IMR-90 (cell line): ENCODE measurements at regions not wholly inside any gene's neighbourhood (a gene's known extent, or its start where the extent isn't known, plus 50 kb on each side); places are given as distances from the start of the nearest gene placed in this dataset.

Experiments
- ATAC-seq: fragments of 200-7000 bp; cut with Tn5 transposase; 2 replicates; pipeline ENCODE4 v1.9.1; 2020; ENCODE audit warnings: low read depth, mild to moderate bottlenecking, moderate library complexity
- BruUV-seq: library from RNA; stranded (reverse); fragments of 400-500 nt; replicated peaks from 2 replicates; lab custom pipeline; 2021; lab: Mats Ljungman, UMichigan
- CTCF ChIA-PET: fragments of 300-600 bp; formaldehyde crosslinking; extraction: SDS; loops from one replicate; lab custom pipeline; 2021; ENCODE audit warnings: antibody characterized with exemption; lab: Yijun Ruan, JAX
- POLR2A ChIA-PET: fragments of 300-600 bp; sonication (Branson Sonifier 250); formaldehyde crosslinking; loops from one replicate; lab custom pipeline; 2022; ENCODE audit warnings: antibody characterized with exemption; ENCODE audit not compliant: unreplicated experiment; lab: Charles Lee
- DNase-seq: peaks from one replicate; pipeline ENCODE4 v3.0.0; 2013
- H2AFZ ChIP-seq: replicated peaks from 2 replicates; pipeline ENCODE3; 2013; ENCODE audit warnings: low read length, mild to moderate bottlenecking; ENCODE audit not compliant: poor library complexity
- H2AK5ac ChIP-seq: 2 replicates; pipeline ENCODE4 v1.6.1; 2013; ENCODE audit warnings: low read depth, low read length, inconsistent platforms
- H2AK9ac ChIP-seq: replicated peaks from 2 replicates; pipeline ENCODE3; 2013; ENCODE audit warnings: mild to moderate bottlenecking, low read depth, low read length, moderate library complexity; ENCODE audit not compliant: poor library complexity
- H2BK120ac ChIP-seq: 2 replicates; pipeline ENCODE4 v1.6.1; 2013; ENCODE audit warnings: low read depth, low read length, inconsistent platforms
- H2BK15ac ChIP-seq: 3 replicates; pipeline ENCODE4 v1.6.1; 2013; ENCODE audit warnings: low read depth, low read length, inconsistent platforms
- H2BK20ac ChIP-seq: 2 replicates; pipeline ENCODE4 v1.6.1; 2013; ENCODE audit warnings: low read depth, mild to moderate bottlenecking, inconsistent platforms, low read length, moderate library complexity
- H2BK5ac ChIP-seq: 2 replicates; pipeline ENCODE4 v1.6.1; 2013; ENCODE audit warnings: mild to moderate bottlenecking, low read depth, low read length, inconsistent platforms; ENCODE audit not compliant: poor library complexity, severe bottlenecking
- H3K14ac ChIP-seq: replicated peaks from 2 replicates; pipeline ENCODE4 v1.6.1; 2013; ENCODE audit warnings: low read depth, low read length, inconsistent platforms
- H3K18ac ChIP-seq: 2 replicates; pipeline ENCODE4 v1.6.1; 2013; ENCODE audit warnings: low read depth, low read length, control low read depth
- H3K23ac ChIP-seq: 2 replicates; pipeline ENCODE4 v1.6.1; 2013; ENCODE audit warnings: low read depth, low read length, inconsistent platforms
- H3K27ac ChIP-seq: 2 replicates; pipeline ENCODE4 v1.5.1; 2013; ENCODE audit warnings: mild to moderate bottlenecking, control low read depth, low read length; ENCODE audit not compliant: insufficient read depth
- H3K27me3 ChIP-seq: 2 replicates; pipeline ENCODE4 v1.6.1; 2013; ENCODE audit warnings: low read length; ENCODE audit not compliant: control insufficient read depth, insufficient read depth
- H3K36me3 ChIP-seq: 2 replicates; pipeline ENCODE4 v1.6.1; 2013; ENCODE audit warnings: low read length, mixed read lengths; ENCODE audit not compliant: control insufficient read depth, insufficient read depth
- H3K4ac ChIP-seq: 2 replicates; pipeline ENCODE4 v1.6.1; 2013; ENCODE audit warnings: low read depth, low read length, inconsistent platforms
- H3K4me1 ChIP-seq: 2 replicates; pipeline ENCODE4 v1.6.1; 2013; ENCODE audit warnings: low read length, mixed read lengths; ENCODE audit not compliant: control insufficient read depth, insufficient read depth
- H3K4me2 ChIP-seq: 2 replicates; pipeline ENCODE4 v1.6.1; 2013; ENCODE audit warnings: low read depth, mild to moderate bottlenecking, control low read depth, low read length, moderate library complexity
- H3K4me3 ChIP-seq: 2 replicates; pipeline ENCODE4 v1.5.1; 2013; ENCODE audit warnings: low read depth, mild to moderate bottlenecking, control low read depth, low read length, moderate library complexity; ENCODE audit not compliant: insufficient read depth
- H3K56ac ChIP-seq: 2 replicates; pipeline ENCODE4 v1.6.1; 2013; ENCODE audit warnings: low read length, inconsistent platforms; ENCODE audit not compliant: insufficient read depth; ENCODE audit errors: extremely low read depth
- H3K79me1 ChIP-seq, 2 experiments: 2 replicates each; pipeline ENCODE4 v1.6.1; 2013; ENCODE audit warnings: low read length in 2 of 2, inconsistent platforms in 1 of 2, low read depth in 1 of 2
- H3K9ac ChIP-seq: 2 replicates; pipeline ENCODE4 v1.6.1; 2013; ENCODE audit warnings: low read depth, low read length, control low read depth
- H3K9me1 ChIP-seq: 2 replicates; pipeline ENCODE4 v1.6.1; 2013; ENCODE audit warnings: low read length, inconsistent platforms; ENCODE audit not compliant: insufficient read depth
- H3K9me3 ChIP-seq: 2 replicates; pipeline ENCODE4 v1.6.1; 2013; ENCODE audit warnings: low read length; ENCODE audit not compliant: control insufficient read depth, insufficient read depth
- H4K20me1 ChIP-seq: 2 replicates; pipeline ENCODE4 v1.6.1; 2013; ENCODE audit warnings: low read length, inconsistent platforms; ENCODE audit not compliant: insufficient read depth
- H4K5ac ChIP-seq: 2 replicates; pipeline ENCODE4 v1.6.1; 2013; ENCODE audit warnings: mild to moderate bottlenecking, low read depth, low read length, control low read depth
- H4K8ac ChIP-seq, 2 experiments: 2 replicates each; pipeline ENCODE4 v1.6.1; 2013; ENCODE audit warnings: low read depth in 2 of 2, low read length in 2 of 2, control low read depth in 1 of 2, inconsistent platforms in 1 of 2
- H4K91ac ChIP-seq: 2 replicates; pipeline ENCODE4 v1.6.1; 2013; ENCODE audit warnings: low read depth, low read length, inconsistent platforms; ENCODE audit not compliant: insufficient read depth
- BHLHE40 ChIP-seq: fragments of 150-350 bp; IDR thresholded peaks from 2 replicates; pipeline ENCODE4 v1.6.1; 2016; ENCODE audit warnings: mild to moderate bottlenecking, low read depth, low read length
- CHD1 ChIP-seq: IDR thresholded peaks from 2 replicates; pipeline ENCODE4 v1.6.1; 2012; ENCODE audit warnings: low read depth, low read length, improper control_type of control experiment
- ELK1 ChIP-seq: fragments of 150-350 bp; IDR thresholded peaks from 2 replicates; pipeline ENCODE4 v1.6.1; 2016; ENCODE audit warnings: low read depth, mild to moderate bottlenecking, low read length, moderate library complexity, borderline replicate concordance
- MAZ ChIP-seq: IDR thresholded peaks from 2 replicates; pipeline ENCODE4 v1.6.1; 2012; ENCODE audit warnings: low read depth, mild to moderate bottlenecking, low read length, improper control_type of control experiment, moderate library complexity, borderline replicate concordance
- POLR2A ChIP-seq: IDR thresholded peaks from 2 replicates; pipeline ENCODE4 v1.6.1; 2012; ENCODE audit warnings: mild to moderate bottlenecking, low read depth, low read length
- RCOR1 ChIP-seq: IDR thresholded peaks from 2 replicates; pipeline ENCODE4 v1.6.1; 2012; ENCODE audit warnings: mild to moderate bottlenecking, low read length, improper control_type of control experiment; ENCODE audit not compliant: insufficient replicate concordance
- RFX5 ChIP-seq: IDR thresholded peaks from 2 replicates; pipeline ENCODE4 v1.8.0; 2012; ENCODE audit warnings: low read depth, mild to moderate bottlenecking, low read length, moderate library complexity
- USF2 ChIP-seq: fragments of 150-350 bp; IDR thresholded peaks from 2 replicates; pipeline ENCODE4 v1.6.1; 2017; ENCODE audit warnings: mild to moderate bottlenecking, antibody characterized with exemption, low read length, low read depth
- WGBS, 2 experiments: methylation state at CpG; one replicate each; pipeline versions ENCODE4 v1.1.5 to v1.1.7; 2013; ENCODE audit warnings: missing lambda C conversion rate in 2 of 2; ENCODE audit not compliant: insufficient read length in 1 of 2; ENCODE audit errors: extremely low coverage in 2 of 2; 5-methylcytosine and 5-hydroxymethylcytosine counted together
- dilution Hi-C: fragments of 300-500 bp; cut with HindIII; formaldehyde crosslinking; loops from one replicate; pipeline ENCODE4 v1.14.3; 2018; ENCODE audit warnings: low sequenced_read_pairs; ENCODE audit not compliant: unreplicated experiment
- in situ Hi-C: fragments of 300-500 bp; cut with MboI; formaldehyde crosslinking; loops from 3 replicates; pipeline ENCODE4 v1.14.3; 2019; ENCODE audit warnings: low sequenced_read_pairs, inconsistent platforms, mixed read lengths
- intact Hi-C: fragments of 100-400 bp; cut with micrococcal nuclease; formaldehyde crosslinking; loops from 2 replicates; pipeline ENCODE4 v1.10.0; 2022

- ATAC-seq (no peak), DNase-seq (no peak)
- no peak overlapping the region for H3K27ac ChIP-seq
- no peak overlapping the region for H3K4me3 ChIP-seq
- no peak overlapping the region for H4K91ac ChIP-seq
- H3K56ac ChIP-seq = no peak overlapping the region
- no peak overlapping the region for H2BK15ac ChIP-seq
- H2BK5ac ChIP-seq = no peak overlapping the region
- intact Hi-C loops (no loop called here), in situ Hi-C loops (no loop called here), dilution Hi-C loops (no loop called here)
- H2AFZ ChIP-seq = no peak overlapping the region
- H3K14ac ChIP-seq = no peak overlapping the region
- no peak overlapping the region for H2BK20ac ChIP-seq
- H3K4me1 ChIP-seq = no peaks in the 10 kb centered on the region
- H4K5ac ChIP-seq = no peak overlapping the region
- no peaks in the 10 kb centered on the region; the same call in 1 of the 2 replicates for H3K27me3 ChIP-seq
- no peaks in the 10 kb centered on the region for H4K20me1 ChIP-seq
- H3K4me2 ChIP-seq = no peak overlapping the region
- no TSS peak for BruUV-seq
- H3K18ac ChIP-seq = no peak overlapping the region
- no peaks in the 10 kb centered on the region for H3K79me1 ChIP-seq
- ChIA-PET CTCF (no interaction called here), POLR2A (no interaction called here)
- H3K9ac ChIP-seq = no peak overlapping the region
- H3K23ac ChIP-seq = no peak overlapping the region
- no peak overlapping the region for H3K4ac ChIP-seq
- H3K9me1 ChIP-seq = no peaks in the 10 kb centered on the region
- H2AK9ac ChIP-seq = no peak overlapping the region
- H4K8ac ChIP-seq = no peak overlapping the region
- no peaks in the 10 kb centered on the region for H3K9me3 ChIP-seq
- no peaks in the 10 kb centered on the region for H3K36me3 ChIP-seq
- TF ChIP-seq POLR2A (no peak), ELK1 (no peak), RFX5 (no peak), USF2 (no peak), RCOR1 (no peak), CHD1 (no peak), BHLHE40 (no peak), MAZ (no peak)
- no peak overlapping the region for H2BK120ac ChIP-seq
- no peak overlapping the region for H2AK5ac ChIP-seq
- no CpG with 5 or more reads among the region's 3 CpGs for WGBS, 2 experiments
Measured at GRCh38 chr6:82441047-82441855, 77.6 kb downstream of the TPBG start.
